ENCODE measurements at regions not wholly inside any gene's neighbourhood (a gene's known extent, or its start where the extent isn't known, plus 50 kb on each side); places are given as distances from the start of the nearest gene placed in this dataset.

DNA sequence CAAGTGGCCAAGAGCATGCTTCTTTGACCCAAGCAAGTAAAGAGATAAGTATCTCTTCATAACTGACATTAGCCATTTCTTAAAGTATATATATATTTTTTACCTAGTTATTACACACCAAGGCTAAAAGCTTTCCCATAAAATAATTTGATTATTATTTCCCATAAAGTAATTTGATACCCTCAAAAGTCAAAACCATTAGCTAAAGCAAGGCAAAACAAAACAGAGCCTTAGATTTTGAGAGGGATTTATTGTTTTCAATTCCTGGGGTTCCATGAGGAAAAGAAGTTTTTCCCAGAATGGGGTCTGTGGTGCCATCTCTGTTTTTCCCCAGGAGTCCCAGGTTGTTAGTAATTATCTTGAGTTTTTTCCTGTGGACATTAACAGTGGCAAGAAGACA is 125.5 kb upstream of the NUDT4 start:
- no peak overlapping the region for H3K4me3 ChIP-seq
- H3K9me3 ChIP-seq = peaks cover 8 to 15% of the 10 kb centered on the region in 2 donors
- intact Hi-C loops (cut with DNase I; ENCODE audit: low total_unique reads) = loop anchor here (5.0 kb wide), 1 partner anchor 235 kb away; no protein-coding TSS in a partner anchor
- H3K27ac ChIP-seq = no peak overlapping the region
- H3K36me3 ChIP-seq = no peaks in the 10 kb centered on the region
- TF ChIP-seq CTCF (IDR thresholded peaks at IDR 0.05) (no peak), POLR2A (IDR thresholded peaks at IDR 0.05) (no peak), POLR2AphosphoS5 (IDR thresholded peaks at IDR 0.05) (no peak)
- no peak for DNase-seq (ENCODE audit: low spot score in 2 of 2)
- H3K27me3 ChIP-seq = no peaks in the 10 kb centered on the region
- H3K4me1 ChIP-seq = no peaks in the 10 kb centered on the region

DNA sequence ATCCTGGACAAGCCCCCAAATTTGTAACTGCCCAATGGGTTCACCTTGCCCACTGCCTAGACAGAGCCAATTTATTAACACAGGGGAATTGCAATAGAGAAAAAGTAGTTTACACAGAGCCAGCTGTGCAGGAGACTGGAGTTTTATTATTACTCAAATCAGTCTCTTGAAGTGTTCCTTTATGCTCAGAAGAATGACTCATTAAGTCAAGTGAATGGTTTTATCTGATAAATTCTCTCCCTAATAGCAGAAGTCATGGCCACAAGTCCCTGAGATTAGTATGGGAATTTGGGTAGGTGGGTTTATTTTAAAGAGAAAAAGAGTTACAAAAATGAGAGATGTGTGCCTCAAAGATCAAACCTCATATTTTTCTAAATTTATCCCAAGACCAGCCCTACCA is 122.8 kb upstream of the NUDT4 start:
- DNase-seq (ENCODE audit: low spot score in 2 of 2) = no peak
- Histone ChIP-seq H3K9me3 (peaks cover 8 to 15% of the 10 kb centered on the region in 2 donors), H3K4me1 (no peaks in the 10 kb centered on the region), H3K27ac (no peak overlapping the region), H3K4me3 (no peak overlapping the region), H3K36me3 (no peaks in the 10 kb centered on the region), H3K27me3 (no peaks in the 10 kb centered on the region)
- intact Hi-C loops (cut with DNase I; ENCODE audit: low total_unique reads) = loop anchor here (5.0 kb wide), 1 partner anchor 238 kb away; no protein-coding TSS in a partner anchor
- TF ChIP-seq CTCF (IDR thresholded peaks at IDR 0.05) (no peak), POLR2A (IDR thresholded peaks at IDR 0.05) (no peak), POLR2AphosphoS5 (IDR thresholded peaks at IDR 0.05) (no peak)

DNA sequence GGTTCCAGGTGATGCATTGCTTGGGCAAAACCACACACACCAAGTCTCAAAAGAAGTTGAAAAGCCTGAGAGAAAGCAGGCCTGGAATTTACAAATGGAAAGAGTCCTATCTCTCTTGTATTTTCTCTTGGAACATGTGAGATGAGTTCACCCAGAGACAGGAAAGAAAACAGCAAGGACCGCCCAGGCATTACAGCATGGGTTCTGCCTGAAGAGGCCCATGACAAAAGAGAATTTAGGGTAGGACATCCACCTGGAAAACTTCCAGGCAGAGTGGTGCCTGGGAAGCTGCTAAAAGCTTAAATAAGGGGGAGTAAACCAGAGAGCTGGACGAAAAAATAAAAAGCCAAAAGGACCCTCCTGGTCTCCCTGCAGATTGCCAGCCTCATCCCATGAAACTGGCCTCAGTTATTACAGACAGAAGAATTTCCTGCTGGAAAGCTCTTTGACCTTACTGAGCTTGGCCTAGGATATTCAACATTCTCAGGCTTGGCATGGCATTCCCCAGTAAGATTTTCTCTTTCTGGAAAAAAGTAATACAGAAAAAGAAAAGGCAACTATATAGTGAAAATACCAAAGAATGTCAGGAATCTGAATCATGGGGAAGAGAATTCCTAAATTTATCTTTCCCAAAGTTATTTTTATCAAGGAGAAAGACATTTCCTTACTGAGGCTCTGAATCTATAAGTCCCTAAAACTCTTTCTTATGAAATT is 121.3 kb upstream of the NUDT4 start:
- Histone ChIP-seq H3K27ac (no peak overlapping the region), H3K4me1 (no peaks in the 10 kb centered on the region), H3K9me3 (peaks cover 8 to 15% of the 10 kb centered on the region in 2 donors), H3K4me3 (no peak overlapping the region), H3K36me3 (no peaks in the 10 kb centered on the region), H3K27me3 (no peaks in the 10 kb centered on the region)
- intact Hi-C loops (cut with DNase I; ENCODE audit: low total_unique reads) = no loop called here
- no peak for TF ChIP-seq POLR2AphosphoS5 (IDR thresholded peaks at IDR 0.05)
- no peak for TF ChIP-seq CTCF (IDR thresholded peaks at IDR 0.05)
- no peak for TF ChIP-seq POLR2A (IDR thresholded peaks at IDR 0.05)
- DNase-seq (ENCODE audit: low spot score in 2 of 2) = no peak

- no peaks in the 10 kb centered on the region for H3K36me3 ChIP-seq
- H3K27me3 ChIP-seq = no peaks in the 10 kb centered on the region
- no peak for TF ChIP-seq POLR2A (IDR thresholded peaks at IDR 0.05)
- no peak for TF ChIP-seq POLR2AphosphoS5 (IDR thresholded peaks at IDR 0.05)
- TF ChIP-seq CTCF (IDR thresholded peaks at IDR 0.05) = no peak
- no peak for DNase-seq (ENCODE audit: low spot score in 2 of 2)
- no peaks in the 10 kb centered on the region for H3K9me3 ChIP-seq
- intact Hi-C loops (cut with DNase I; ENCODE audit: low total_unique reads) = no loop called here
- H3K4me1 ChIP-seq = no peaks in the 10 kb centered on the region
- no peak overlapping the region for H3K27ac ChIP-seq
- H3K4me3 ChIP-seq = no peak overlapping the region
These were observed 116.1 kb upstream of the NUDT4 start for GRCh38 chr12:93261505-93262094.

DNA sequence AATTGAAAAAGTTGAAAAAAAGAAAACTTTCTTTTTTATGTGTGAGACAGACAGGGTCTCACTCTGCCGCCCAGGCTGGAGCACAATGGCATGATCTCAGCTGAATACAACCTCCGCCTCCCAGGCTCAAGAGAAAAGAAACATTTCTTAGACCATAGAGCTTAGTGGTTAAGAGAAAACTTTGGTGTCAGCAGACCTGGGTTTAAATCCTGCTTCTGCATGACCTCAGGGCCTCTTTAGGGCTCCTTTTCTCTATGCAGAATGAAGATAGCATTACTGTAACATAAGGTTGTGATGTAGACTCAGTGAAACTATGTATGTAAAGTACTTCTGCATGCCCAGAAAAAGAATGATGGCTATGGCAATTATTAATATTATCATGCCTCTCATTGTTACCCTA is 104.7 kb upstream of the NUDT4 start:
- Histone ChIP-seq H3K36me3 (no peaks in the 10 kb centered on the region), H3K27me3 (no peaks in the 10 kb centered on the region), H3K4me1 (no peaks in the 10 kb centered on the region), H3K9me3 (peaks cover 0 to 5% of the 10 kb centered on the region in 2 donors), H3K27ac (no peak overlapping the region), H3K4me3 (no peak overlapping the region)
- no peak for DNase-seq (ENCODE audit: low spot score in 2 of 2)
- intact Hi-C loops (cut with DNase I; ENCODE audit: low total_unique reads) = no loop called here
- no peak for TF ChIP-seq POLR2A (IDR thresholded peaks at IDR 0.05)
- TF ChIP-seq CTCF (IDR thresholded peaks at IDR 0.05) = no peak
- TF ChIP-seq POLR2AphosphoS5 (IDR thresholded peaks at IDR 0.05) = no peak

All from breast epithelium (tissue), 4 donors.